Left lung (tissue), 4 donors: ENCODE measurements at regions not wholly inside any gene's neighbourhood (a gene's known extent, or its start where the extent isn't known, plus 50 kb on each side); places are given as distances from the start of the nearest gene placed in this dataset.

Source experiments
- ATAC-seq: fragments of 200-7000 bp; cut with Tn5 transposase; one replicate; pipeline ENCODE4 v1.9.1; 2020; ENCODE audit warnings: moderate library complexity
- DNase-seq, 4 donors: peaks; one replicate each; pipeline ENCODE4 v3.0.0-alpha.2; 2013 to 2020
- H3K27ac ChIP-seq, 2 donors: fragments of 200-600 bp; sonication (generic) in 1 of 2; one replicate each; pipeline versions ENCODE4 v1.5.0 to v1.8.0; 2020 to 2021
- H3K27me3 ChIP-seq, 2 donors: fragments of 200-600 bp; sonication (generic) in 1 of 2; one replicate each; pipeline versions ENCODE4 v1.5.0 to v1.8.0; 2020 to 2021
- H3K36me3 ChIP-seq, 2 donors: fragments of 200-600 bp; sonication (generic) in 1 of 2; one replicate each; pipeline versions ENCODE4 v1.5.0 to v1.8.0; 2020 to 2021
- H3K4me1 ChIP-seq, 2 donors: fragments of 200-600 bp; one replicate each; pipeline ENCODE4 v1.8.0; 2021
- H3K4me3 ChIP-seq, 2 donors: fragments of 200-600 bp; sonication (generic) in 1 of 2; one replicate each; pipeline versions ENCODE4 v1.5.0 to v1.8.0; 2020 to 2021; ENCODE audit warnings: mild to moderate bottlenecking in 1 of 2
- H3K9me3 ChIP-seq, 2 donors: fragments of 200-600 bp; sonication (generic) in 1 of 2; one replicate each; pipeline versions ENCODE4 v1.5.0 to v1.8.0; 2020 to 2021
- intact Hi-C, 2 donors: fragments of 100-400 bp; cut with DNase I; formaldehyde crosslinking; loops; one replicate each; pipeline versions ENCODE4 v1.11.2 to v1.14.2; 2022
- TF ChIP-seq, protein P1 (sequence below), 2 donors: fragments of 200-600 bp; sonication (generic) in 1 of 2; IDR thresholded peaks; one replicate each; pipeline versions ENCODE4 v1.5.0 to v1.8.0; 2021; ENCODE audit warnings: antibody characterized with exemption in 2 of 2
- donor health status: DM: no; HTN: yes; CAD: no.
- donor health status: DM: no; HTN: no; CAD: no.

DNA sequence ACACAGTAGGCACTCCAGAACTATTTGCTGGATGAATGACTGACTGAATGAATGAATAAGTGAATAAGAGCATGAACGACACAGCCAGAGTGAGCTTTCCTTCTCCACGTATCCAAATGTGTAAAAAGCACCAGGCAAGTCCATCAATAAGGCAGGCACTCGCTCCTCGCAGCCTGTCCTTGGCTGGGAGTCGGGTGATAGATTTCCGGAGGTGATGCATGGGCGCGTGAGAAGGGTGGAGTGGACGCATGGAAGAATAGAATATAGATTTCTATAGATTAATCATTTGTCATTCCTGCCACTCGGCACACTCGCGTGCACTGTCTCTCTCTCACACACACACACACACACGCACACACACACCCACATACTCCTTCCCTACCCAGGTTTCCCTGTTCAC lies 164.3 kb upstream of the ZC3H12A start:
- intact Hi-C loops, result no loop called here
- no peak overlapping the region for H3K4me3 ChIP-seq
- ATAC-seq (no peak), DNase-seq (no peak)
- peaks cover 0 to 75% of the 10 kb centered on the region in 2 donors for H3K27me3 ChIP-seq
- H3K27ac ChIP-seq, result no peak overlapping the region
- H3K4me1 ChIP-seq, result no peaks in the 10 kb centered on the region
- TF ChIP-seq, protein P1, sequence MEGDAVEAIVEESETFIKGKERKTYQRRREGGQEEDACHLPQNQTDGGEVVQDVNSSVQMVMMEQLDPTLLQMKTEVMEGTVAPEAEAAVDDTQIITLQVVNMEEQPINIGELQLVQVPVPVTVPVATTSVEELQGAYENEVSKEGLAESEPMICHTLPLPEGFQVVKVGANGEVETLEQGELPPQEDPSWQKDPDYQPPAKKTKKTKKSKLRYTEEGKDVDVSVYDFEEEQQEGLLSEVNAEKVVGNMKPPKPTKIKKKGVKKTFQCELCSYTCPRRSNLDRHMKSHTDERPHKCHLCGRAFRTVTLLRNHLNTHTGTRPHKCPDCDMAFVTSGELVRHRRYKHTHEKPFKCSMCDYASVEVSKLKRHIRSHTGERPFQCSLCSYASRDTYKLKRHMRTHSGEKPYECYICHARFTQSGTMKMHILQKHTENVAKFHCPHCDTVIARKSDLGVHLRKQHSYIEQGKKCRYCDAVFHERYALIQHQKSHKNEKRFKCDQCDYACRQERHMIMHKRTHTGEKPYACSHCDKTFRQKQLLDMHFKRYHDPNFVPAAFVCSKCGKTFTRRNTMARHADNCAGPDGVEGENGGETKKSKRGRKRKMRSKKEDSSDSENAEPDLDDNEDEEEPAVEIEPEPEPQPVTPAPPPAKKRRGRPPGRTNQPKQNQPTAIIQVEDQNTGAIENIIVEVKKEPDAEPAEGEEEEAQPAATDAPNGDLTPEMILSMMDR (IDR thresholded peaks at IDR 0.05), result no peak
- no peaks in the 10 kb centered on the region for H3K9me3 ChIP-seq
- no peaks in the 10 kb centered on the region for H3K36me3 ChIP-seq

DNA sequence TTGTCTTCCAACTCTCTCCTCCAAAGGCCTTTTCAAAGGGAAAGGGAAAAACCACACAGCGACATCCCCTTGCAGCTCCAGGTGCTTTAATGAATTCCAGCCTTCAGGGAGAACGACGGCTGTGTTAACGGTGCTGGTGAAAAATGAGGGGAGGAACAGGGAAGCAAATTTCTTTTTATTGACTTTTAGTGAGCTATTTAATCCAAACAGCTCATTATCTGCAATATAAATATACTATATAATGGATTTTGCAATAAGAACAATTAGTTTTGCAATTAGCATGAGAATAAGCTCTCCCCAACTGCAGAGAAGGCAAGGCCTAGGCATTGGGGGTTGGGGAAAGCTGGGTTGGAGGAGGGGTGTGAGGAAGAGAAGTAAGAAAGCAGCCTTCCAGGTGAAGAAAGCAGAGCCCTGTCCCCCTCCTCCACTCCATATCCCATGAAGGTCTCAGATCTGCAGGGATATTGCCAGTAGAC lies 159.0 kb upstream of the ZC3H12A start:
- TF ChIP-seq, protein P1 (IDR thresholded peaks at IDR 0.05), result no peak
- Histone ChIP-seq H3K9me3 (no peaks in the 10 kb centered on the region), H3K36me3 (no peaks in the 10 kb centered on the region), H3K4me1 (no peaks in the 10 kb centered on the region), H3K27ac (no peak overlapping the region), H3K27me3 (peaks cover 34 to 99% of the 10 kb centered on the region in 2 donors), H3K4me3 (no peak overlapping the region)
- DNase-seq, result no peak
- ATAC-seq, result no peak
- intact Hi-C loops, result no loop called here

DNA sequence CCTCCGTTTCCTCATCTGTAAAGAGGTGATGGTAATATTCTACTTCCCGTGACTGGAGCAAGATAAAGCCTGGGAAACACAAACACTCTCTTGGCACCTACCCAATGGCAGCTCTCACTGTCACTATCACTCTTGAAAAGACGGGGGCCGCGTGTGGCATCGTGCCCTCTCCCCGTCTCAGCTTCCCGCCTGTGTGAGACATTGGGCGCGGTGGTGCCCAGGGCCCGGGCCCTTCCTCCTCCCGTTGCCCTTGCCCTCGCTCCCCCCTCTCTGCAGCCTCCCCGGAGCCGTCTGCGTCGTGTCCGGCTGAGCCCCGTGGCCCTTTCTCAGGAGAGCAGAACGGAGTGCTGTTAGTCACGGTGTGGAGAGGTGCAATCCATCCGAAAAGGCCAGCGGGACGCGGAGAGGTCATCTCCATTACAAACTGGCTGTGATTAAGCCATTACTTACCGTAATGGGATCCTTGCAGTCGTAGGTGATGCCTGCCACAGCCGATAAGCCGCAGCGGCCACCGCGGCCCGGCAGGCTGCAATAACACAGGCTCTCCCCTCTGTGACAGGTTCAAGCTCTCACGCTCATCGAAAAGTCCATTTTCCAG lies 156.4 kb upstream of the ZC3H12A start:
- Histone ChIP-seq H3K27ac (no peak overlapping the region), H3K4me1 (no peaks in the 10 kb centered on the region), H3K36me3 (no peaks in the 10 kb centered on the region), H3K27me3 (peaks cover 34 to 97% of the 10 kb centered on the region in 2 donors), H3K4me3 (no peak overlapping the region), H3K9me3 (no peaks in the 10 kb centered on the region)
- ATAC-seq (no peak), DNase-seq (no peak)
- intact Hi-C loops, result no loop called here
- TF ChIP-seq, protein P1 (IDR thresholded peaks at IDR 0.05), result no peak

DNA sequence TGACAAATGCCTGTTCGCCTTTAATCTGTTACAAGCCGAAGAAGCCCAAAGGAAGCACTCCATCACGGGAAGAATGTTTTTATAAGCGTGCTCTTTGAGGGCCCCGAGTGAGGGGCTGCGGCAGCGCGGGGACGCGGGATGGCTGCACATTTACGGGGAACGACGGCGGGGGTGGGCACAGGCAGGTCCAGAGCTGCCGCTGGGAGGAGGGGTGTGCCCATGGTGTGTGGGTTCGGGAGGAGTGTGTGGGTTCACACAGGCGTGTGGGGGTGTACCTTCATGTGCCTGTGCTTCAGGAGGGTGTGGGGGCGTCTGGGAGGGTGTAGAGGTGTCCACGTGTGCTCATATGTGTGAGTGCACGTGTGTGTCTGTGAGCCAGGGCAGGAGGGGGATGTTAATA lies 155.9 kb upstream of the ZC3H12A start:
- no peaks in the 10 kb centered on the region for H3K4me1 ChIP-seq
- peaks cover 34 to 97% of the 10 kb centered on the region in 2 donors for H3K27me3 ChIP-seq
- intact Hi-C loops, result no loop called here
- no peak overlapping the region for H3K4me3 ChIP-seq
- TF ChIP-seq, protein P1 (IDR thresholded peaks at IDR 0.05), result no peak
- no peaks in the 10 kb centered on the region for H3K36me3 ChIP-seq
- H3K9me3 ChIP-seq, result no peaks in the 10 kb centered on the region
- DNase-seq, result no peak
- ATAC-seq, result no peak
- H3K27ac ChIP-seq, result no peak overlapping the region

DNA sequence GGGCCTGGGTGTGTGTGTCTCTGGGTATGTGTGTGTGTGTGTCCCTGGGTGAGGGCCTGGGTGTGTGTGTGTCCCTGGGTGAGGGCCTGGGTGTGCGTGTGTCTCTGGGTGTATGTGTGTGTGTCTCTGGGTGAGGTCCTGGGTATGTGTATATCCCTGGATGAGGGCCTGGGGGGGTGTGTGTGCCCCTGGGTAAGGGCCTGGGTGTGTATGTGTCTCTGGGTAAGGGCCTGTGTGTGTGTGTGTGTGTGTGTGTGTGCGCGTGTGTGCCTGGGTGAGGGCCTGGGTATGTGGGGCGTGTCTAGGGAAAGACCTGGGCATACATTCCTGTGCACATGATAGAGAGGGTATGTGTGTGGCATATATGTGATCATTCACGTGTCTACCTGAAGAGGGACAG lies 155.1 kb upstream of the ZC3H12A start:
- Histone ChIP-seq H3K4me3 (no peak overlapping the region), H3K27me3 (peaks cover 34 to 97% of the 10 kb centered on the region in 2 donors), H3K27ac (no peak overlapping the region), H3K4me1 (no peaks in the 10 kb centered on the region), H3K36me3 (no peaks in the 10 kb centered on the region), H3K9me3 (peaks cover 0 to 7% of the 10 kb centered on the region in 2 donors)
- TF ChIP-seq, protein P1 (IDR thresholded peaks at IDR 0.05), result no peak
- DNase-seq, result no peak
- intact Hi-C loops, result no loop called here
- ATAC-seq, result no peak
